Hepatocyte (in vitro differentiated cells): ENCODE measurements at regions not wholly inside any gene's neighbourhood (a gene's known extent, or its start where the extent isn't known, plus 50 kb on each side); places are given as distances from the start of the nearest gene placed in this dataset.

Experiments
- CTCF ChIP-seq: fragments of 200-600 bp; sonication (generic); IDR thresholded peaks from 2 replicates; pipeline ENCODE4 v1.5.1; 2016; ENCODE audit warnings: antibody characterized with exemption, mild to moderate bottlenecking; ENCODE audit not compliant: poor library complexity
- EZH2 ChIP-seq: fragments of 200-600 bp; sonication (generic); IDR thresholded peaks from 2 replicates; pipeline ENCODE4 v1.6.1; 2016; ENCODE audit warnings: antibody characterized with exemption, mild to moderate bottlenecking, borderline replicate concordance
- EZH2phosphoT487 ChIP-seq: fragments of 200-600 bp; sonication (generic); IDR thresholded peaks from one replicate; pipeline ENCODE4 v1.6.1; 2018; ENCODE audit warnings: antibody characterized with exemption, mild to moderate bottlenecking, low read depth, moderate library complexity; ENCODE audit not compliant: unreplicated experiment, severe bottlenecking

- TF ChIP-seq CTCF (no peak), EZH2 (no peak), EZH2phosphoT487 (no peak)
These were observed 613.6 kb downstream of the ZNF608 start for GRCh38 chr5:124132843-124133242.
